GM23248 (cell line): ENCODE measurements at regions not wholly inside any gene's neighbourhood (a gene's known extent, or its start where the extent isn't known, plus 50 kb on each side); places are given as distances from the start of the nearest gene placed in this dataset.

ENCODE experiments used
- DNase-seq: peaks from one replicate; pipeline ENCODE4 v3.0.0-alpha.2; 2015
- H2AFZ ChIP-seq: fragments of 200-600 bp; sonication (generic); 2 replicates; pipeline ENCODE4 v1.6.1; 2016; ENCODE audit warnings: antibody characterized with exemption
- H3F3A ChIP-seq: fragments of 200-600 bp; sonication (generic); 2 replicates; pipeline ENCODE4 v1.6.1; 2016; ENCODE audit warnings: mild to moderate bottlenecking, antibody characterized with exemption, mixed run types; ENCODE audit not compliant: insufficient read depth
- H3K27ac ChIP-seq: fragments of 200-600 bp; sonication (generic); 2 replicates; pipeline ENCODE4 v1.5.1; 2016; ENCODE audit warnings: mild to moderate bottlenecking
- H3K27me3 ChIP-seq: fragments of 200-600 bp; sonication (generic); replicated peaks from 2 replicates; pipeline ENCODE4 v1.6.1; 2016; ENCODE audit warnings: mild to moderate bottlenecking; ENCODE audit not compliant: insufficient read depth
- H3K36me3 ChIP-seq: fragments of 200-600 bp; sonication (generic); 2 replicates; pipeline ENCODE4 v1.6.1; 2016; ENCODE audit warnings: low read depth, mild to moderate bottlenecking
- H3K4me1 ChIP-seq: fragments of 200-600 bp; sonication (generic); 2 replicates; pipeline ENCODE4 v1.6.1; 2016; ENCODE audit warnings: mild to moderate bottlenecking; ENCODE audit not compliant: insufficient read depth
- H3K4me2 ChIP-seq: fragments of 200-600 bp; sonication (generic); one replicate; pipeline ENCODE4 v1.6.1; 2016; ENCODE audit warnings: mild to moderate bottlenecking; ENCODE audit not compliant: unreplicated experiment
- H3K4me3 ChIP-seq: fragments of 200-600 bp; sonication (generic); 2 replicates; pipeline ENCODE4 v1.5.1; 2016; ENCODE audit warnings: mild to moderate bottlenecking
- H3K79me2 ChIP-seq: fragments of 200-600 bp; sonication (generic); 2 replicates; pipeline ENCODE4 v1.6.1; 2016; ENCODE audit warnings: mild to moderate bottlenecking; ENCODE audit not compliant: insufficient read depth
- H3K9ac ChIP-seq: fragments of 200-600 bp; sonication (generic); 2 replicates; pipeline ENCODE4 v1.6.1; 2016; ENCODE audit warnings: mild to moderate bottlenecking
- H3K9me2 ChIP-seq: fragments of 200-600 bp; sonication (generic); 2 replicates; pipeline ENCODE4 v1.6.1; 2016; ENCODE audit warnings: mixed run types, mild to moderate bottlenecking, moderate library complexity; ENCODE audit not compliant: insufficient read depth
- H3K9me3 ChIP-seq: fragments of 200-600 bp; sonication (generic); one replicate; pipeline ENCODE4 v1.6.1; 2017; ENCODE audit warnings: low read depth
- H4K20me1 ChIP-seq: fragments of 200-600 bp; sonication (generic); 2 replicates; pipeline ENCODE4 v1.6.0; 2016; ENCODE audit not compliant: insufficient read depth
- EZH2 ChIP-seq: fragments of 200-600 bp; sonication (generic); IDR thresholded peaks from 2 replicates; pipeline ENCODE4 v1.6.1; 2018; ENCODE audit warnings: antibody characterized with exemption, mild to moderate bottlenecking; ENCODE audit not compliant: insufficient read depth, poor library complexity, severe bottlenecking
- EZH2phosphoT487 ChIP-seq: fragments of 200-600 bp; sonication (generic); IDR thresholded peaks from 2 replicates; pipeline ENCODE4 v1.6.1; 2018; ENCODE audit warnings: antibody characterized with exemption, moderate library complexity, mild to moderate bottlenecking, low read depth; ENCODE audit not compliant: insufficient read depth
- WGBS, 2 experiments: methylation state at CpG; one replicate each; pipeline ENCODE4 v1.1.6; 2015 to 2017; ENCODE audit warnings: low lambda C conversion rate in 2 of 2, low coverage in 1 of 2; ENCODE audit errors: missing lambda C conversion rate in 2 of 2; 5-methylcytosine and 5-hydroxymethylcytosine counted together
- in situ Hi-C: fragments of 300-500 bp; cut with MboI; formaldehyde crosslinking; loops from 2 replicates; pipeline ENCODE4 v1.15.0; 2020

GRCh38 chr5:13640270-13640669 lies 304.2 kb downstream of the DNAH5 start:
- WGBS, 2 experiments: 17 to 23% methylated on average over 2 of the region's 2 CpGs
- TF ChIP-seq EZH2phosphoT487: no peak
- no peak for TF ChIP-seq EZH2
- Histone ChIP-seq H3K9me2 (no peaks in the 10 kb centered on the region), H3K27ac (no peak overlapping the region), H3F3A (no peaks in the 10 kb centered on the region), H3K9ac (no peak overlapping the region), H3K4me1 (no peaks in the 10 kb centered on the region), H3K79me2 (no peaks in the 10 kb centered on the region), H3K4me3 (no peak overlapping the region), H3K36me3 (no peaks in the 10 kb centered on the region), H4K20me1 (no peaks in the 10 kb centered on the region), H2AFZ (no peak overlapping the region), H3K9me3 (no peaks in the 10 kb centered on the region), H3K27me3 (no peaks in the 10 kb centered on the region), H3K4me2 (no peak overlapping the region)
- in situ Hi-C loops: no loop called here
- DNase-seq: no peak

- no peak overlapping the region for H3K9ac ChIP-seq
- peak overlapping the region; percentile 54 for H3K4me2 ChIP-seq
- 5 to 15% methylated on average over 1 of the region's 1 CpG for WGBS, 2 experiments
- no peaks in the 10 kb centered on the region for H3K27me3 ChIP-seq
- H3K27ac ChIP-seq: no peak overlapping the region
- no peaks in the 10 kb centered on the region for H3K9me3 ChIP-seq
- DNase-seq: peak; percentile 63
- TF ChIP-seq EZH2phosphoT487: no peak
- TF ChIP-seq EZH2: no peak
- H4K20me1 ChIP-seq: no peaks in the 10 kb centered on the region
- H3K9me2 ChIP-seq: no peaks in the 10 kb centered on the region
- H2AFZ ChIP-seq: peak overlapping the region; percentile 69
- no peak overlapping the region for H3K4me3 ChIP-seq
- H3K36me3 ChIP-seq: no peaks in the 10 kb centered on the region
- peaks cover 13% of the 10 kb centered on the region; the same call in 1 of the 2 replicates for H3K4me1 ChIP-seq
- H3F3A ChIP-seq: no peaks in the 10 kb centered on the region
- H3K79me2 ChIP-seq: no peaks in the 10 kb centered on the region
- in situ Hi-C loops: no loop called here
These were observed 311.8 kb downstream of the DNAH5 start for GRCh38 chr5:13632676-13633075.

- Histone ChIP-seq H3K27ac (no peak overlapping the region), H4K20me1 (no peaks in the 10 kb centered on the region), H3K4me2 (no peak overlapping the region), H3K4me1 (peaks cover 24% of the 10 kb centered on the region), H3K79me2 (no peaks in the 10 kb centered on the region), H3K4me3 (no peak overlapping the region), H3K9me2 (no peaks in the 10 kb centered on the region), H3K36me3 (no peaks in the 10 kb centered on the region), H3K9ac (no peak overlapping the region), H2AFZ (no peak overlapping the region), H3K9me3 (no peaks in the 10 kb centered on the region), H3F3A (no peaks in the 10 kb centered on the region), H3K27me3 (no peaks in the 10 kb centered on the region)
- no peak for DNase-seq
- in situ Hi-C loops: no loop called here
- TF ChIP-seq EZH2phosphoT487 (no peak), EZH2 (no peak)
- 63 to 91% methylated on average over 2 of the region's 2 CpGs for WGBS, 2 experiments
These were observed 315.3 kb downstream of the DNAH5 start for GRCh38 chr5:13629218-13629617.

DNA sequence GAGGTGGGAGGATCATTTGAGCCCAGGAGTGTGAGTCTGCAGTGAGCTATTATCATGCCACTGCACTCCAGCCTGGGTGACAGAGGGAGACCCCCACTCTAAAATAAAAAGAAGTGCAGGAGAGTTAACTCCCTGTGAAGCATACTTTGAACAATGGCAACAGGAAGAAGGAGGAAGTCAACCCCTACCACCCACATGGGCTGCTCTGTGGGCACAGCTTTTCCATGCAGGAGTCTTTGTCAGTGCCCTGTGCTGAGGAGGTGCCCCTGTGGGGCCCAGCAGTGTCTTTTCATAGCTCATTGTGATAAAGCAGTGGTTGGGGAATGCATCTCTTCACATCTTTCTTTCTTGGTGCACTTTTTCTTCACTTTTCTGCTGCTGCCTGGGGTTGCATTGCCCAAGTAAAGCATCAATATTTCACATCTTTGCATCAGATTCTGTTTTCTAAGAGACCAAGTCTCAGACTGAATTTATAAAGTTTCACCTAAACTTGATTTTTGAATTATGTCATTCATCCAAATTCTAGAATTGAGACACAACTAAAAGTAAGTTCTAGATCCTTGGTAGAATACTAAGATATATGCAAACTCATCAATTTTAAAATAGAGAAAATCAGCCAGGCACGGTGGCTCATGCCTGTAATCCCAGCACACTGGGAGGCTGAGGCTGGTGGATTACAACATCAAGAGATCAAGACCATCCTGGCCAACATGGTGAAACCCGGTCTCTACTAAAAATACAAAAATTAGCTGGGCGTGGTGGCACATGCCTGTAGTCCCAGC lies 316.6 kb downstream of the DNAH5 start:
- 23 to 25% methylated on average over 3 of the region's 3 CpGs for WGBS, 2 experiments
- no peaks in the 10 kb centered on the region for H4K20me1 ChIP-seq

More for the DNA sequence above, 316.6 kb downstream of the DNAH5 start:
- no peaks in the 10 kb centered on the region for H3F3A ChIP-seq
- H3K9ac ChIP-seq: no peak overlapping the region
- H3K9me3 ChIP-seq: no peaks in the 10 kb centered on the region
- H3K9me2 ChIP-seq: no peaks in the 10 kb centered on the region
- H3K4me2 ChIP-seq: no peak overlapping the region
- no peak overlapping the region for H3K27ac ChIP-seq
- DNase-seq: no peak
- H3K27me3 ChIP-seq: no peaks in the 10 kb centered on the region
- H3K4me1 ChIP-seq: peaks cover 18% of the 10 kb centered on the region
- no peak overlapping the region for H2AFZ ChIP-seq
- in situ Hi-C loops: no loop called here
- no peaks in the 10 kb centered on the region for H3K36me3 ChIP-seq
- TF ChIP-seq EZH2phosphoT487 (no peak), EZH2 (no peak)
- no peak overlapping the region for H3K4me3 ChIP-seq
- H3K79me2 ChIP-seq: no peaks in the 10 kb centered on the region
